ENCODE measurements at regions not wholly inside any gene's neighbourhood (a gene's known extent, or its start where the extent isn't known, plus 50 kb on each side); places are given as distances from the start of the nearest gene placed in this dataset.
"Not testable (repeated sequence)": the region's sequence is repeated elsewhere in the genome, so short reads cannot be mapped to it uniquely, and the experiment has no call there.

GRCh38 chr11:126149759-126150625 lies 61.5 kb downstream of the RPUSD4 start:
- DNase-seq, result no peak

GRCh38 chr11:126148317-126148716 lies 63.1 kb downstream of the RPUSD4 start:
- no peak for DNase-seq

GRCh38 chr11:126147208-126148111 lies 64.0 kb downstream of the RPUSD4 start:
- DNase-seq, result no peak

- DNase-seq, result no peak
Observed at GRCh38 chr11:126146454-126147192, 64.8 kb downstream of the RPUSD4 start.

GRCh38 chr11:126145954-126146353 lies 65.5 kb downstream of the RPUSD4 start:
- DNase-seq, result no peak

- DNase-seq, result not testable (repeated sequence)
Observed at GRCh38 chr11:126143491-126143890, 68.0 kb downstream of the RPUSD4 start.

- no peak for DNase-seq
Observed at GRCh38 chr11:126140926-126141280, 70.5 kb downstream of the RPUSD4 start.

GRCh38 chr11:126140201-126140925 lies 71.1 kb downstream of the RPUSD4 start:
- no peak for DNase-seq

- peak in 1 of 2 donors; percentile 20 for DNase-seq
Observed at GRCh38 chr11:126139111-126140091, 72.0 kb downstream of the RPUSD4 start.

- DNase-seq, result no peak
Observed at GRCh38 chr11:126138636-126139035, 72.8 kb downstream of the RPUSD4 start.

GRCh38 chr11:126137136-126137535 lies 74.3 kb downstream of the RPUSD4 start:
- no peak for DNase-seq

GRCh38 chr11:126136507-126136906 lies 73.8 kb upstream of the CDON start:
- DNase-seq, result no peak

GRCh38 chr11:126135235-126136176 lies 72.8 kb upstream of the CDON start:
- DNase-seq, result no peak

GRCh38 chr11:126134461-126135155 lies 71.9 kb upstream of the CDON start:
- DNase-seq, result no peak

- DNase-seq, result no peak
Observed at GRCh38 chr11:126133901-126134300, 71.2 kb upstream of the CDON start.

- DNase-seq, result no peak
Observed at GRCh38 chr11:126132319-126132718, 69.7 kb upstream of the CDON start.

GRCh38 chr11:126130781-126131180 lies 68.1 kb upstream of the CDON start:
- DNase-seq, result not testable (repeated sequence)

- DNase-seq, result no peak
Observed at GRCh38 chr11:126129727-126130671, 67.3 kb upstream of the CDON start.
